Heart left ventricle (tissue), 16 donors: ENCODE measurements at regions not wholly inside any gene's neighbourhood (a gene's known extent, or its start where the extent isn't known, plus 50 kb on each side); places are given as distances from the start of the nearest gene placed in this dataset.
"Not testable (repeated sequence)": the region's sequence is repeated elsewhere in the genome, so short reads cannot be mapped to it uniquely, and the experiment has no call there.

Experiments used
- ATAC-seq, 4 donors: fragments of 200-7000 bp; cut with Tn5 transposase; one replicate each; pipeline ENCODE4 v1.9.1; 2020 to 2022; ENCODE audit warnings: moderate library complexity in 4 of 4, mild to moderate bottlenecking in 3 of 4, moderate number of reproducible peaks in 1 of 4
- DNase-seq, 5 donors: peaks; one replicate each; pipeline ENCODE4 v3.0.0-alpha.2; 2020
- H3K27ac ChIP-seq, 12 donors: fragments of 200-600 bp; sonication (generic) in 4 of 12; one replicate each; pipeline versions ENCODE4 v1.5.0 to v1.8.0; 2016 to 2022; ENCODE audit warnings: mild to moderate bottlenecking in 2 of 12
- H3K27me3 ChIP-seq, 9 donors: fragments of 200-600 bp; sonication (generic) in 2 of 9; one replicate each; pipeline versions ENCODE4 v1.5.1 to v1.8.0; 2016 to 2022; ENCODE audit warnings: mild to moderate bottlenecking in 3 of 9
- H3K36me3 ChIP-seq, 9 donors: fragments of 200-600 bp; sonication (generic) in 2 of 9; one replicate each; pipeline versions ENCODE4 v1.5.0 to v1.8.0; 2018 to 2022; ENCODE audit warnings: mild to moderate bottlenecking in 2 of 9
- H3K4me1 ChIP-seq, 12 donors: fragments of 200-600 bp; sonication (generic) in 4 of 12; one replicate each; pipeline versions ENCODE4 v1.5.0 to v1.8.0; 2016 to 2022; ENCODE audit warnings: mild to moderate bottlenecking in 3 of 12
- H3K4me3 ChIP-seq, 12 donors: fragments of 200-600 bp; sonication (generic) in 4 of 12; one replicate each; pipeline versions ENCODE4 v1.5.0 to v1.8.0; 2017 to 2022; ENCODE audit warnings: mild to moderate bottlenecking in 9 of 12, moderate library complexity in 4 of 12
- H3K9me3 ChIP-seq, 12 donors: fragments of 200-600 bp; sonication (generic) in 4 of 12; one replicate each; pipeline versions ENCODE4 v1.5.0 to v1.8.0; 2016 to 2022; ENCODE audit warnings: mild to moderate bottlenecking in 1 of 12
- WGBS, 4 donors: extraction: QIAGEN DNeasy Blood & Tissue Kit in 2 of 4; methylation state at CpG; one replicate each; pipeline versions ENCODE4 v1.1.5 to v1.1.7; 2013 to 2018; 5-methylcytosine and 5-hydroxymethylcytosine counted together
- intact Hi-C, 10 donors: fragments of 100-400 bp; cut with DNase I; formaldehyde crosslinking; loops; one replicate each; pipeline versions ENCODE4 v1.11.1 to v1.14.2; 2022
- donor health status: ischemic (EF 13 %, LVEDD 7.1; RV severe dilation, severe dysfunction).
- donor health status: healthy with polysubstance abuse.
- donor health status: DM: no; HTN: yes; CAD: no.
- donor health status: DM: no; HTN: no; CAD: no.
- donor health status: ischemic (EF 25% LVEDD 6.9; RV normal size, moderate dysfunction).
- donor health status: ischemic (EF 25% LVEDD 5.7; RV mildly dilated, moderate dysfunction).
- donor health status: healthy.
- donor health status: DM: yes; HTN: yes; CAD: no.
- donor health status: ischemic (EF 35%, LVEDD 5.7; RV mildly dilated, moderate dysfunction).
- donor health status: nonischemic (EF 11% LVEDD 7.7; RV severe dilation, severe dysfunction).
- donor health status: DM: yes; HTN: yes; CAD: no.
- donor health status: PGD.
- donor health status: ischemic (EF 29% LVEDD 5.4; RV normal size, mild dysfunction).
- donor health status: nonischemic (EF 23%, LVEDD 6.1; RV moderate dilation, normal function).

DNA sequence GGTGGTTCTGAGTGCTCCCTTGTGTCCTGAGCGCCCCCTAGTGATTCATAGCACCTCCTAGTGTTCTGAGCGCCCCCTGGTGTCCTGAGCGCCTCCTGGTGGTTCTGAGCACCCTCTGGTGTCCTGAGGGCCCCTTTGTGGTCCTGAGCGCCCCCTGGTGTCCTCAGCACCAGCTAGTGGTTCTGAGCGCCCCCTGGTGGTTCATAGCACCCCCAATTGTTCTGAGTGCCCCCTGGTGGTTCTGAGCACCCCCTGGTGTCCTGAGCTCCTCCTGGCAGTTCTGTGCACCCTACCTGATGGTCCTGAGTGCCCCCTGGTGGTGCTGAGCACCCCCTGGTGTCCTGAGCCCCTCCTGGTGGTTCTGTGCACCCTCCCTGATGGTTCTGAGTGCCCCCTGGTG, 93.8 kb downstream of the OR4M2 start:
- whole genome bisulfite sequencing, 4 donors = no CpG with 5 or more reads among the region's 5 CpGs
- H3K9me3 ChIP-seq, H3K27me3 ChIP-seq, H3K4me3 ChIP-seq, H3K27ac ChIP-seq, H3K36me3 ChIP-seq, H3K4me1 ChIP-seq, intact Hi-C loops, DNase-seq, ATAC-seq: not testable (repeated sequence)

DNA sequence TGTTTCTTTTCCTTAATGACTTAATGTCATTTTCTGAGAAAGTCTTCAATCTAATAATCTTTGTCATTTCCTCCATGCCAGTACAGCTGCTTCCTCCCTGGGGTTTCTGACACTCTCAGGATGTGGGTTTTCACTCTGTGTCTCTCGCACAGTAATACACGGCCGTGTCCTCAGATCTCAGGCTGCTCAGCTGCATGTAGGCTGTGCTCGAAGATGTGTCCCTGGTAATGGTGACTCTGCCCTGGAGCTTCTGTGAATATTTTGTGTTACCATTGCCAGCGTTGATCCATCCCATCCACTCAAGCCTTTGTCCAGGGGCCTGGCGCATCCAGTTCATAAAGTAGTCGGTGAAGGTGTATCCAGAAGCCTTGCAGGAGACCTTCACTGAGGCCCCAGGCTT, 97.6 kb downstream of the OR4M2 start:
- ATAC-seq, intact Hi-C loops, H3K4me1 ChIP-seq, H3K9me3 ChIP-seq, DNase-seq, H3K36me3 ChIP-seq, H3K27ac ChIP-seq, H3K4me3 ChIP-seq, H3K27me3 ChIP-seq: not testable (repeated sequence)
- no CpG with 5 or more reads among the region's 7 CpGs for WGBS, 4 donors

DNA sequence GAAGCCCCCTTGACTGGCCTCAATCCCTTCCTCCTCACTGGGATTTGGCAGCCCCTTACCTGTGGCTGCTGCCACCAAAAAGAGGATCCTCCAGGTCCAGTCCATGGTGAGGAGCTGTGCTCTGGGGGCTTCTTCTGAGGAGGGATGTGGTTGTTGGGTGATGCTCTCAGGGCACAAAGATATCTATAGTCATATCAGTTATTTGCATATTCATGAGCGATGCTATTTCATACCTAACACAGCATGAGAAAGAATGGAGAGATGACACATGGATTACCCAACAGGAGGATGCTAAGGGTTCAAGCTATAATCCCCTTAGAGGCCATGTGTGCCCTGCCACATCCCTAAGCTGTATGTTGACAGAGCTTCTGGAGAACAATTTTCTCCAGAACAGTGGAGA, 98.1 kb downstream of the OR4M2 start:
- H3K4me1 ChIP-seq, H3K4me3 ChIP-seq, ATAC-seq, H3K9me3 ChIP-seq, DNase-seq, H3K27ac ChIP-seq, H3K36me3 ChIP-seq, H3K27me3 ChIP-seq, intact Hi-C loops: not testable (repeated sequence)
- no CpG with 5 or more reads among the region's 1 CpG for WGBS, 4 donors

DNA sequence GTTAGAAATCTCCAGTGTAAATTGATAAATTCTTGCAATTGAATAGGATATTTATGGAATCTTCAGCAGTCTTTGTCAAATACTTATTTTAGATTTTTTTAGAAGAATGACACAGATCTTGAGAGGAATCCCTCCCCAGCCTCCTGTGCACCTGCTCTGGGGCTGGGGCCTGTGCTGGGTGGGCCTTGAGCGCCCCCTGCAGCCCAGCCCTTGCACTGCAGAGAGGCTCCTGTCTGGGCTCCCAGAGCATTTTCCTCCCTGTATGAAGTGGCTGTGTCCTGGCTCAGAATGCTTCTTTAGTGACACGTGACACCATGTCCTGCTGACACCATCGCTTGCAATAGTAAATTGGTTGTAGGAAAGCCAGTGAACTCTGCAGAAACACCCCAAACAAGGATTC, 98.7 kb downstream of the OR4M2 start:
- not testable (repeated sequence) for ATAC-seq, DNase-seq
- no CpG with 5 or more reads among the region's 3 CpGs for WGBS, 4 donors

DNA sequence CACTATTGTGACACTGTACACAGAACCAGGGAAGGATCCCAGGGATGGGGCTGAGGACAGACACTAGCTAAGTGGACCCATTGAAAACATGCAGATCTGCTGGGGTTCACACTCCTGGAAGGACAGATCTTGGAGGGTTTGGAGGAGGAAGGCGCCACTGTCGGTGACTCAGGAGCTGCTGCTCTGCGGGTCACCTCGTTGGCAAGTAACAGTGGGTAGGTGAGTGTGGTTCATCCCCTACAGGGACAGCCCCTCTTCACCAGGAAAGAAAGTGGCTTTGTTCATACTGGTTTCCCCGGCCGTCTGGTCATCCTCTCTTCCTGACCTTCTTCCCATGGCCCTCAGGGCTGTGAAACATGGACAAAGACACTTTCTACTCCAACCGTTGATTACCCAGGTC, 100.3 kb downstream of the OR4M2 start:
- H3K36me3 ChIP-seq, DNase-seq, H3K27me3 ChIP-seq, H3K9me3 ChIP-seq, intact Hi-C loops, H3K27ac ChIP-seq, H3K4me1 ChIP-seq, H3K4me3 ChIP-seq, ATAC-seq: not testable (repeated sequence)
- WGBS, 4 donors = no CpG with 5 or more reads among the region's 7 CpGs

More for the DNA sequence above, 98.7 kb downstream of the OR4M2 start:
- H3K36me3 ChIP-seq, H3K4me3 ChIP-seq, H3K27ac ChIP-seq, H3K27me3 ChIP-seq, H3K4me1 ChIP-seq, intact Hi-C loops, H3K9me3 ChIP-seq: not testable (repeated sequence)

DNA sequence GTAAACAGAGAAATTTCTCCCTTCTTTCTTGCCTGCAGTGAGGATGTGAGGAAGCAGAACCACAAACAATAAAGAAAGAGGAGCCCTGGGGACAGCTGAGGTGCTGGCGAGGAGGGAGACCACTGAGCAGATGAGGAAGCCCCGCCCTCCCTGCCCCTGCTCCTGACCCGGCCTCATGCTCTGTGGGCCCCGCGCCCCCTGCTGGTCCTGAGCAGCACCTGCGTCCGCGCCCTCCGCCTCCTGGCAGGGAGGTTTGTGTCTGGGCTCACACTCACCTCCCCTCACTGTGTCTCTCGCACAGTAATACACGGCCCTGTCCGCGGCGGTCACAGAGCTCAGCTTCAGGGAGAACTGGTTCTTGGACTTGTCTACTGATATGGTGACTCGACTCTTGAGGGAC, 104.4 kb downstream of the OR4M2 start:
- H3K4me1 ChIP-seq, intact Hi-C loops, H3K36me3 ChIP-seq, H3K9me3 ChIP-seq, H3K27ac ChIP-seq, DNase-seq, ATAC-seq, H3K4me3 ChIP-seq, H3K27me3 ChIP-seq: not testable (repeated sequence)
- WGBS, 4 donors = 91% methylated on average over 6 of the region's 15 CpGs; no CpG with 5 or more reads in 3 of the 4 donors

DNA sequence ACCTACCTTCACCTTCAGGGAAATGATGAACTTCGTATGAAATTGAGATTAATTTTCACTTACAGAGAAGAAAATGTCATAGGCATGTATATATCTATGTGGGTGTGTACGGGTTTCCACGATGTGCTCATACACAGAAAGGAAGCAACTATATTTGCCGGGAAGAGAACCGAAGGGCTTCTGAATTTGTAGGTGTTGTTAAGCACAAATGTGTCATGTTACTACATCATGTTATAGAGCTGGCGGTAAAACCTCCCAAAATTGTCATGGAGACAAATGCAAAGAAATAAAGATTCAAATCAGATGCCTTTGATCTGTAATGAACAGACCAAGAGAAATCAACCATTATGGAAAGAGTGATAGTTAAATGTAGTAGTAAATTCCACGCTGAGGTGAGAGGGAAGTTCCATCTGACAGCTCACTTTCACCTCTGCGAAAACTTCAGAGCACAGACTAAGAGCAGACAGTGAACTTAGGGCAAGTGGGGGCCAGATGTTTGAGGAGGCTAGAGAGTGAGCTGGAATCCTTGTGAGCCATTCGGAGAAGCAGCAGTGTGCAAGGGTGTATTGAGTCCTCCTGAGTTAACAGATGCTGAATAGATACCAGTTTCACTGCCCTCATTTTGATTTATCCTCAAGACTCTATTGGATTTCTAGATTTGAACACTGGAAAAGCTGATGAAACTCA, 106.7 kb downstream of the OR4M2 start:
- H3K27me3 ChIP-seq, DNase-seq, H3K4me3 ChIP-seq, H3K27ac ChIP-seq, ATAC-seq, H3K36me3 ChIP-seq, H3K4me1 ChIP-seq, H3K9me3 ChIP-seq, intact Hi-C loops: not testable (repeated sequence)
- 67% methylated on average over 6 of the region's 9 CpGs; no CpG with 5 or more reads in 3 of the 4 donors for WGBS, 4 donors

DNA sequence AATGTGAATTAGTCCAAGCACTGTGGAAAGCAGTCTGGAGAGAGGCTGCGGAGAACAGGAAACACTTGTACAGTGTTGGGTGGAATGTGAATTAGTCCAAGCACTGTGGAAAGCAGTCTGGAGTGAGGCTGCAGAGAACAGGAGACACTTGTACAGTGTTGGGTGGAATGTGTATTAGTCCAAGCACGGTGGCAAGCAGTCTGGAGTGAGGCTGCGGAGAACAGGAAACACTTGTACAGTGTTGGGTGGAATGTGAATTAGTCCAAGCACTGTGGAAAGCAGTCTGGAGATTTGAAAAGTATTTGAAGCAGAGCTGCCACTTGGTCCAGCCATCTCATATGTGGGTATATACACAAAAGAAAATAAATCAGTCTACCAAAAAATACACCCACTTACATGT, 111.5 kb downstream of the OR4M2 start:
- H3K27ac ChIP-seq, H3K9me3 ChIP-seq, H3K4me1 ChIP-seq, H3K27me3 ChIP-seq, H3K4me3 ChIP-seq, H3K36me3 ChIP-seq, DNase-seq, intact Hi-C loops, ATAC-seq: not testable (repeated sequence)
- 88 to 90% methylated on average over 1 to 2 of the region's 3 CpGs; no CpG with 5 or more reads in 2 of the 4 donors for WGBS, 4 donors

DNA sequence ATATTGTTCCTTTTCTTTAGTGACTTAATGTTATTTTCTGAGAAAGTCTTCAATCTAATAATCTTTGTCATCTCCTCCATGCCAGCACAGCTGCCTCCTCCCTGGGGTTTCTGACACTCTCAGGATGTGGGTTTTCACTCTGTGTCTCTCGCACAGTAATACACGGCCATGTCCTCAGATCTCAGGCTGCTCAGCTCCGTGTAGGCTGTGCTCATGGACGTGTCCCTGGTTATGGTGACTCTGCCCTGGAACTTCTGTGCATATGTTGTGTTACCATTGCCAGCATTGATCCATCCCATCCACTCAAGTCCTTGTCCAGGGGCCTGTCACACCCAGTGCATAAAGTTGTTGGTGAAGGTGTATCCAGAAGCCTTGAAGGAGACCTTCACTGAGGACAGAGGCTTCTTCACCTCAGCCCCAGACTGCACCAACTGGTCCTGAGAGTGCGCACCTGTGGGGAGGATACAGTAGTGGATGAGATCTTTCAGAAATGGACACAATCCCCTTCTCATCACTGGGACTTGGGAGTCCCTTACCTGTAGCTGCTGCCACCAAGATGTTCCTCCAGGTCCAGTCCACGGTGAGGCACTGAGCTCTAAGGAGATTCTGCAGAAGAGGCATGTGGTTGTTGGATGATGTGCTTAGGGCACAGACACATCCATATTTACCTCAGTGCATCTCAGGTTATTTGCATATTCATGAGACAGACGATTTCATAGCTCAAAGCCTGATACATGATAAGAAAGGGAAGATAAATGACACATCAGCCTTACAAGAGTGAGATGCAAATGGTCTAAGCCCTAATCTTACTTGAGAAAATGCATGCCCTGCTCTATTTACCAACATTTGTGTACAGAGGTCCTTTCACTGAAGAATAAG, 114.7 kb downstream of the OR4M2 start:
- H3K4me1 ChIP-seq, H3K9me3 ChIP-seq, H3K36me3 ChIP-seq, H3K27me3 ChIP-seq, H3K4me3 ChIP-seq, DNase-seq, ATAC-seq, intact Hi-C loops, H3K27ac ChIP-seq: not testable (repeated sequence)
- 26 to 40% methylated on average over 1 to 2 of the region's 7 CpGs; no CpG with 5 or more reads in 2 of the 4 donors for WGBS, 4 donors

DNA sequence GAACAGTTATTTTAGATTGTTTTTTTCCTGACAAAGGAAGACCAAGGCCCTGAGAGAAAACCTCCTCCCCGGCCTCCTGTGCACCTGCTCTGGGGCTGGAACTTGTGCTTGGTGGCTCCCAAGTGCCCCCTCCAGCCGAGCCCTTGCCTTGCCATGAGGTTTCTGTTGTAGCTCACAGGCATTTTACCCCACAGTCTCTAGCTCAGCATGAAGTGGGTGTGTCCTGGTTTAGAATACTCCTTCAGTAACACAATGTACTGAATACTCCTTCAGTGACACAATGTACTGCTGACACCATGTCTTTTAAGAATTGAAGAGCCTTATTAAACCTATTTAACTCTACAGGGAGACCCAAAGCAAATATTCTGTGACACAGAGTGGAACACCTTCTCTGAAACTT, 116.1 kb downstream of the OR4M2 start:
- H3K4me1 ChIP-seq, intact Hi-C loops, H3K36me3 ChIP-seq, ATAC-seq, H3K9me3 ChIP-seq, DNase-seq, H3K4me3 ChIP-seq, H3K27me3 ChIP-seq, H3K27ac ChIP-seq: not testable (repeated sequence)
- no CpG with 5 or more reads among the region's 2 CpGs for WGBS, 4 donors

DNA sequence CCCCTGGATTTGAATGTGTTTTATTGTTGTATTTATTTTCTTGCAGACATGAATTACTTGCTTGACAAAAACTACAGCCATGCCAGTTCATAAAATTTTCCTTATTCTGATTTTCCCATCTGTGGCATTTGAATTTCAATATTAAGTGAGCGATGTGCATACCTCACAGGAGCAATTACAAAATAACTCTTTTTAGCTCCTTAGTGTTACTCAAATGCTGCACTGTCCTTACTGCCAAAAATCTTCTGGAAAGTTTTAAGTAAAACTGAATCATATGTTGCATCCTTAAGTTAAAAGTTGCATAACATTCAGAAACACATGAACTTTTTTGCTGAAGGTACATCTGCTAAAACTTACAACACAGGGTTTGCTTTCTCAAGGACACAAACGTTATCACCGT, 120.1 kb downstream of the OR4M2 start:
- H3K9me3 ChIP-seq, DNase-seq, H3K27me3 ChIP-seq, H3K4me3 ChIP-seq, H3K36me3 ChIP-seq, H3K4me1 ChIP-seq, H3K27ac ChIP-seq, ATAC-seq, intact Hi-C loops: not testable (repeated sequence)
- 75 to 83% methylated on average over 2 of the region's 3 CpGs; no CpG with 5 or more reads in 2 of the 4 donors for WGBS, 4 donors
